Sciatic nerve (tissue), 2 donors: ENCODE measurements at regions not wholly inside any gene's neighbourhood (a gene's known extent, or its start where the extent isn't known, plus 50 kb on each side); places are given as distances from the start of the nearest gene placed in this dataset.
"Not testable (repeated sequence)": the region's sequence is repeated elsewhere in the genome, so short reads cannot be mapped to it uniquely, and the experiment has no call there.

ENCODE experiments used
- ATAC-seq: fragments of 200-7000 bp; cut with Tn5 transposase; one replicate; pipeline ENCODE4 v1.9.1; 2020; ENCODE audit warnings: mild to moderate bottlenecking, moderate library complexity
- DNase-seq: peaks from one replicate; pipeline ENCODE4 v3.0.0-alpha.2; 2020; ENCODE audit warnings: low spot score
- intact Hi-C: fragments of 100-400 bp; cut with DNase I; formaldehyde crosslinking; loops from one replicate; pipeline ENCODE4 v1.14.2; 2022
- donor health status: DM: no; HTN: no; CAD: no.
- donor health status: DM: no; HTN: no; CAD: no.

DNA sequence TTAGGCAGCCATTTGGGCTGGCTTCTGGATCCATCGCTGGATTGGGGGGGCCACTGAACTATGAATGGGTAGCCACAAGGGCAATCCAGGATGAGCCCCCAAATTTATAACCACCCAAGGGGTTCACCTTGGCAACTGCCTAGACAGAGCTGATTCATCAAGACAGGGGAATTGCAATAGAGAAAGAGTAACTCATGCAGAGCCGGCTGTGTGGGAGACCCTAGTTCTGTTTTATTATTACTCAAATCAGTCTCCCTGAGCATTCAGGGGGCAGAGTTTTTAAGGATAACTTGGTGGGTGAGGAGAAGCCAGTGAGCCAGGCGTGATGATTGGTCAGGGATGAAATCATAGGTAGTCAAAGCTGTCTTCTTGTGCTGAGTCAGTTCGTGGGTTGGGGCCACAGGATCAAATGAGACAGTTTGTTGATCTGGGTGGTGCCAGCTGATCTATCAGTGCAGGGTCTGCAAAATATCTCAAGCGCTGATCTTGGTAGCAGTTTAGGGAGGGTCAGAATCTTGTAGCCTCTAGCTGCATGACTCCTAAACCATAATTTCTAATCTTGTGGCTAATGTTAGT, 57.9 kb downstream of the DNAJB9 start:
- intact Hi-C loops = no loop called here
- no peak for ATAC-seq
- DNase-seq = no peak

DNA sequence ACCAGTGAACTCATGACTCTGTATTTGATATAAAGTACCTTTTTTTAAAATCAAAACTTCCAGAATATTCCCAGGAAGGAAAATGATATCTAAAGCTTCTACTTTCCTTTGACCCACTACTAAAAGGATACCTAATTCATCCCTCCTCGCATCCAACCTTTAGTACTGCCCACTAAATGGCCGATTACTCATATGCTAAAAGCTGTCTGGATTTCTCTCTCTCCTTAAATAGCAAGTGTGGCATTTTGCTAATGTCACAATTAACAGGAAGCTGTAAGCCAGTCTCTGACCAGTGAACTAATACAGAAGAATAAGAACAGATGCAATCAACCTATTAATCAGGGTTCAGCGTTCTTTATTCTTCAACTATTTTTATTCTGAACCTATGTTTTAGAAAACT, 59.0 kb downstream of the DNAJB9 start:
- no peak for ATAC-seq
- no peak for DNase-seq
- intact Hi-C loops = no loop called here

DNA sequence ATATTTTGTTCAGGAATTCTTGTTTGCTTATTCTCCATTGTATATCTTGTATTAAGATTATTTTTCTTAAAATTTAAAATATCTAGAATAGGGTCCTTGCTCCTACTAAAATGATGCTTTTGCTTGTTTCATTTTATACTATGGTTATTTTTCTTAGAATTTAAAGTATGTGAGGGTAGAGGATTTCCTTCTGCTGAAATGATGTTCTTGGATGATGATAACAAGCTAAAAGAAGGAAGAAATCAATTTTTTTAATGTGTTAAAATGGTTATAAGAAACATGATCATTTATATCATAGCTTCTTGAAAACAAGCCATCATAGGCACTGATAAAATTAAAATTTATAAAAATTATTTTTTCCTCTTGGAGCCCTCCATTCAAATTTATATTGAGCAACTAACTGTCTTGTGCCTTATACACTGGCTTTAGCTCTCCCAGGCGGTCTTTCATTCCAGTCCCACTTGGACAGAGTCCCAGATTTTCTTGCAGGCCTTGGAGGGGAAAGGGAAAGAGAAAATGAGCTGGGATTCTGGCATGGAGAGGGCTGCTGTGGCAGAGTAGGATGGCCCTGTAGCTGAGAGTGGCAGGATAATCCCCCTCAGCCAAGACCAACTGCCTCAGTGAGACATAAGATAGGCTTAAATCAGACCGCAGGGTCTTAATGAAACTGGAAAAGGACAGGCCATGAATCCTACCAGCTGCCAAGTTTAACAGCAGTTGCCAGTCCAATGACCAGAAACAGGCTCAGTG, 60.2 kb downstream of the DNAJB9 start:
- peak; percentile 67 for ATAC-seq
- DNase-seq = no peak
- intact Hi-C loops = no loop called here

GRCh38 chr7:108634036-108634435, 64.4 kb downstream of the DNAJB9 start:
- intact Hi-C loops = no loop called here
- DNase-seq = no peak
- ATAC-seq = no peak

- intact Hi-C loops = no loop called here
- ATAC-seq (no peak), DNase-seq (no peak)
These were observed 64.9 kb downstream of the DNAJB9 start for GRCh38 chr7:108634535-108634934.

DNA sequence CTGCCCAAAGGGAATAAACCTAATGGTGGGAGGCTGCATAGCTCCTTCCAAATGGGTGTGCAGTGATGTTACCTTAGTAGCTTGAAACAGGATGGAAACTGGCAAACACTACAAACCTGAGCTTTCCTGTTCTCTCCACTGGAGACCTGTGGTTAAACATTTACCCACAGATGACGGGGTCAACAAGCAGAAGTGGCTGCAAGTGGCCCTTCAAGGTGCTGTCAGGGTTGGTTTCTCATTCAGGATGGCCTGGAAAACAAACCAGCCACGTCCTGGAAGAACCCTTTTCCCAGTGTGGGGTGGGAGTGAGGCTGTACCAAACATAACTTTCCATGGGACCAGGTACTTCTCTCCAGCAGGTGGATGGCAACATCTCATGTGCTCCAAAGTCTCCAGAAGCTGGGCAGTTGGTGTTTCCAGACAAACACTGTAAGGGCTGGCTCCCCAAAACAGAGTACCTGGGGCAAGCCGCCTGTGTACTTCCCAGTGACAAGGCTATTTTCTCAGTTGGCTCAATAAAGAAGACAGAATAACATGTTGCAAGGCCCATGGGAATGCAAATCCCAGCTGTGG, 67.5 kb downstream of the DNAJB9 start:
- no peak for DNase-seq
- no peak for ATAC-seq
- intact Hi-C loops = no loop called here

- DNase-seq (no peak), ATAC-seq (no peak)
- intact Hi-C loops = no loop called here
These were observed 72.5 kb downstream of the DNAJB9 start for GRCh38 chr7:108642126-108642525.

DNA sequence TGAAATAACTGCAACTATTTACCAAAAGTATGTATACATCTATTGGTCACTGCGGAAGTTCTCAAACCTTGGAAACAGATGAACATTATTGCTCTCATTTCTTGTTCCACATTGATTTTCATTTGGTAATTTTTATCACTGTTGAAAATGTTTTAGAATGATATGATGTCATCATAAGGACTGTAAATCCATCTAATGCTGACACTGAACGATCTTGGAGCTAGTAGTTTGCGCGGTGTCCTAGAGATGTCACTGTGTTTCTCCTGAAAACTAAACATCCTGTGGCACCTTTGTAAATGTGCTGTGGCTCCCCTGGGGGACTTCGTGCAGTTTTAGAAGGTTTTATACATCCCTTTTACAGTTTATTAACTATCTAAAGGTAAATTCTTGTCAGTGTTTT, 73.5 kb downstream of the DNAJB9 start:
- DNase-seq (no peak), ATAC-seq (no peak)
- intact Hi-C loops = no loop called here

DNA sequence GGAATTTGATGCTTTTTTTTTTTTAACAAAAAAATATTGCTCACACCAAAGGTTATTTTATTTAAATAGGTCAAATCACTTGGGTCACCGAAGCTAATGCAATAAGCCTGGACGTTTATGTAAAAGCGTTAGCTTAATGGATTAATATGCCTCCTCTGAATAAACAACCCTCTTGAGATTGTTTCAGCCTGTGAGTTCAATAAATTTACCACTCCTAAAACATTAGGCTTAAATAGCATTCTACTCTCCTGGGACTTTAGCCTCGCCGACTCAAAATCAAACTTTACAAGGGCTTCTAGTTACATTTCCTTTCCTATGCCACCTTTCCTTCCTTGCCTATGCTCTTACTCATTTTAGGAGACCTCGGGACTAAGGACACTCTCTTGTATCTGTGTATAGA, 79.3 kb downstream of the DNAJB9 start:
- DNase-seq = no peak
- no peak for ATAC-seq
- intact Hi-C loops = no loop called here

GRCh38 chr7:108650467-108650866, 80.8 kb downstream of the DNAJB9 start:
- intact Hi-C loops = no loop called here
- DNase-seq (no peak), ATAC-seq (no peak)

DNA sequence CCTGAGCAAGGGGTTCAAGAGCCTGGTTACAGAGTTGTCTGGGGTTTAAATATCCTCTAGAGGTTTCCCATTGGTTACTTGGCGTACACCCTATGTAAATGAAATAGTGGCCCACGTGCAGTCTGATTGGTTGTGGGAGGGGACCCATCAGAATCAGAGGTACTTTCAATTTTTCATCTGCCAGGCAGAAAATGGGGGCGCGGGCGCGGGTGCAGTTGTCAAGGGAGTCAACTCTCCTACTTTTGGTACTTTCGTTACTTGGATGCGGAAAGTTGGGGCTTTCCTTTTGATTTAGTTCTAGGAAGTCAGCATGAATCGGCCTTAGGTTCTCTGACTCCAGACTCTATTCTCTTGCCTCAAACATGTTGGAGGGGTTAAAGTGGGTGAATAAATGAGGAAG, 83.2 kb downstream of the DNAJB9 start:
- DNase-seq (no peak), ATAC-seq (no peak)
- intact Hi-C loops = no loop called here

DNA sequence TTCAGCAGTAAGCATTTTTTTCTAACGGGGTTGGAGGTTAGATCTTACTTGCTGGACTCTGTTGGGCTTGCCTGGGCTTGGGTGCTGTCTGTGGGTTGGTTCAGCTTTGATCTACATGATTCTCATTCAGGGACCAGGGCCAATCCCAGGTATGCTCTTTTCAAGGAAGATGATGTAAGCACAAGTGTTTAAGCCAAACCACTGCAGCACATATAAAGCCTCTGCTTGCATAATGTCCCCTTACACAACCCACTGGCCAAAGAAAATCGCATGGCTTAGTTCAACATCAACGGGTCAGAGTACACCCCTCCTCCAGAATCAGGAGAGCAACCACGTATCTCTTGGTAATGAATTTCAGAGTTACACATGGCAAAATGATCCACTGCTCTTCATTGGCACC, 83.9 kb downstream of the DNAJB9 start:
- ATAC-seq (no peak), DNase-seq (no peak)
- intact Hi-C loops = no loop called here

DNA sequence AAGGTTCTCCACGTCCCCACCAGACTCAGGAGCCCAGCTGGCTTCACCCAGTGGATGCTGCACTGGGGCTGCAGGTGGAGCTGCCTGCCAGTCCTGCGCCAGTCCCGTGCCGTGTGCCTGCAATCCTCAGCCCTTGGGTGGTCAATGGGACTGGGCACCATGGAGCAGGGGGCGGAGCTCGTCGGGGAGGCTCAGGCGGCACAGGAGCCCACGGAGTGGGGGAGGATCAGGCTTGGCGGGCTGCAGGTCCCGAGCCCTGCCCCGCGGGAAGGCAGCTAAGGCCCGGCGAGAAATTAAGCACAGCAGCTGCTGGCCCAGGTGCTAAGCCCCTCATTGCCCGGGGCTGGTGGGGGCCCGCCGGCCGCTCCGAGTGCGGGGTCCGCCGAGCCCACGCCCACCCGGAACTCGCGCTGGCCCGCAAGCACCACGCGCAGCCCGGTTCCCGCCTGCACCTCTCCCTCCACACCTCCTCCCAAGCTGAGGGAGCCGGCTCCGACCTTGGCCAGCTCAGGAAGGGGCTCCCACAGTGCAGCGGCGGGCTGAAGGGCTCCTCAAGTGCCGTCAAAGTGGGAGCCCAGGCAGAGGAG, 87.6 kb downstream of the DNAJB9 start:
- ATAC-seq, intact Hi-C loops, DNase-seq: not testable (repeated sequence)

GRCh38 chr7:108659261-108659660, 89.6 kb downstream of the DNAJB9 start:
- intact Hi-C loops = no loop called here
- no peak for ATAC-seq
- DNase-seq = no peak

- DNase-seq (no peak), ATAC-seq (no peak)
- intact Hi-C loops = no loop called here
These were observed 90.2 kb downstream of the DNAJB9 start for GRCh38 chr7:108659867-108660266.

GRCh38 chr7:108660465-108660864, 90.8 kb downstream of the DNAJB9 start:
- intact Hi-C loops = no loop called here
- no peak for ATAC-seq

DNA sequence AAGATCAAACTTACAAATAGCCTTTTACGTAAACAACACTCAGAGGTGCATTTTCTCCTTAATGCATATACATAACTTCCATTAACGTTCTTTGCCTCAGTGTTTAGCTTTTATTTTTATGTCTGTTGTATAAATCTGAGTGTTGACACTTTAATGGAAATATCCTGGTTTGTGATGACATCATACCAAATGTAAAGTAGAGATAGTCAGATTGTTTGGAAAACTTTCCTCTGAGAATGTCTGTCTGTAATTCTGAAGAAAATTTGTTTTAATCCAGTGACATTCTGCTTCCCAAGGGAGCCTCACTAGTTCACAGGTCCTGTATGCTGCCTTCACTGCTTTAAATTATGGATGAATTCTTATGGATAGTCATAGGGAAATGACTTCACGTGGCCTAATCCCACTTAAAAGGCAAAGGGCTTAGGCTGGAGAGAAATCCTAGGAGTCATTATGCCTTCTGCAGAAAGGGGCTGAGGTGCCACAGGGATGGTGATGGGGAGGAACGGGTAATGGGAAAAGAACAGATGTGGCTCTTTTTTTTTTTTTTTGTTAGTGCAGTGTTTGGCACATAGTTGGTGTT, 93.2 kb downstream of the DNAJB9 start:
- intact Hi-C loops = no loop called here
- ATAC-seq (no peak), DNase-seq (no peak)

More at GRCh38 chr7:108660465-108660864, 90.8 kb downstream of the DNAJB9 start:
- DNase-seq = no peak

- intact Hi-C loops = no loop called here
- ATAC-seq (no peak), DNase-seq (no peak)
These were observed 94.0 kb downstream of the DNAJB9 start for GRCh38 chr7:108663701-108664100.

GRCh38 chr7:108667216-108667615, 97.5 kb downstream of the DNAJB9 start:
- DNase-seq = no peak
- intact Hi-C loops = no loop called here
- ATAC-seq = no peak

DNA sequence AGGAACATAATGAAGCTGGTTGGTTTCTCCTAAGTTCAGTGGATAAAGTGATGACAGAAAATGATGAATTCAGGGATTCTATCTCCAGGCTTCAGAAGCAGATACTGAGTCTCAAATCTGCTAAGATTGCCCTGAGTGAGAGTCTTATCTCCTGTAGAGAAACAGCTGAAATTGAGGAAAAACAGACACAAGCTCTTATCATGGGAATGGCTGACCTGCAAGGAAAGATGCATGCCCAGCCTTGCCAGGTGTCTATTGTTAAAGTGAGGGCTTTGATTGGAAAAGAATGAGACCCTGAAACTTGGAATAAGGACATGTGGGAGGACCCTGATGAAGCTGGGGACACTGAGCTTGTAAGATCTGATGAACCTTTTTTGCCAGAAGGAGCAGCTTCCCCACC, 100.3 kb downstream of the DNAJB9 start:
- no peak for DNase-seq
- intact Hi-C loops = no loop called here
- no peak for ATAC-seq
